ENCODE measurements at regions not wholly inside any gene's neighbourhood (a gene's known extent, or its start where the extent isn't known, plus 50 kb on each side); places are given as distances from the start of the nearest gene placed in this dataset.

DNA sequence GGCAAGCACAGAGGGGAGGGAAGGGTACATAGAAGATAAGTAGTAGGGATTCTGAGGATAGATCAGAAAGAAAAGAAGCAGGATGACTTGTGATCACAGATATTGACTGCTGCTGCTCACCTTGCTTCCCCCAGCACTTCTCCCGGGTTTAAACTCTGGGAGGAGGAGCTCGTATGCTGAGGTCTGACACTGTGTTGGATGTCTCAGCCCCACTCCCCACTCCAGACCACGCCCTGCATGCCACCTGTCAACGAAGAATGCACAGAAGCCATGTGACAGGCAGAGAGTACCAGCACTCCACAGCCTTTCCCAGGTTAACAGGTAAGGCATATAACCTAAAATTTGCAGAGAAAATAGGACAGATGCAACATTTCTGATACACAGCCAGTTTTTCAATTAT is 388.9 kb downstream of the TNS3 start:
- TF ChIP-seq, protein P1, sequence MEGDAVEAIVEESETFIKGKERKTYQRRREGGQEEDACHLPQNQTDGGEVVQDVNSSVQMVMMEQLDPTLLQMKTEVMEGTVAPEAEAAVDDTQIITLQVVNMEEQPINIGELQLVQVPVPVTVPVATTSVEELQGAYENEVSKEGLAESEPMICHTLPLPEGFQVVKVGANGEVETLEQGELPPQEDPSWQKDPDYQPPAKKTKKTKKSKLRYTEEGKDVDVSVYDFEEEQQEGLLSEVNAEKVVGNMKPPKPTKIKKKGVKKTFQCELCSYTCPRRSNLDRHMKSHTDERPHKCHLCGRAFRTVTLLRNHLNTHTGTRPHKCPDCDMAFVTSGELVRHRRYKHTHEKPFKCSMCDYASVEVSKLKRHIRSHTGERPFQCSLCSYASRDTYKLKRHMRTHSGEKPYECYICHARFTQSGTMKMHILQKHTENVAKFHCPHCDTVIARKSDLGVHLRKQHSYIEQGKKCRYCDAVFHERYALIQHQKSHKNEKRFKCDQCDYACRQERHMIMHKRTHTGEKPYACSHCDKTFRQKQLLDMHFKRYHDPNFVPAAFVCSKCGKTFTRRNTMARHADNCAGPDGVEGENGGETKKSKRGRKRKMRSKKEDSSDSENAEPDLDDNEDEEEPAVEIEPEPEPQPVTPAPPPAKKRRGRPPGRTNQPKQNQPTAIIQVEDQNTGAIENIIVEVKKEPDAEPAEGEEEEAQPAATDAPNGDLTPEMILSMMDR (conservative IDR thresholded peaks at IDR 0.05; ENCODE audit: low read length) = no peak
- no peak for TF ChIP-seq EZH2phosphoT487 (IDR thresholded peaks at IDR 0.05; ENCODE audit: borderline replicate concordance, low read depth, low read length)
